ENCODE measurements at regions not wholly inside any gene's neighbourhood (a gene's known extent, or its start where the extent isn't known, plus 50 kb on each side); places are given as distances from the start of the nearest gene placed in this dataset.
"Not testable (repeated sequence)": the region's sequence is repeated elsewhere in the genome, so short reads cannot be mapped to it uniquely, and the experiment has no call there.

DNA sequence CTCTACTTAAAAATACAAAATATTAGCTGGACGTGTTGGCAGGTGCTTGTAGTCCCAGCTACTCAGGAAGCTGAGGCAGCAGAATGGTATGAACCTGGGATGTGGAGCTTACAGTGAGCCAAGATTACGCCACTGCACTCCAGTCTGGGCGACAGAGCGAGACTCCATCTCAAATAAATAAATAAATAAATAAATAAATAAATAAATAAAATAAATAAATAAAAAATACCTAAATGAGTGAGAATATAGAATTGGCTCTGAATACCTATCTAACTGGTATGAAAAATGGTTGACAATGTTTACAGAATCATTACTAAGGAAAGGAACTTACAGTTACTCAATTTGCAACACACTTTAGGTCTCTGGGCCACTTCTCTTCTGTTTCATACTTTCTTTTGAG, 389.6 kb upstream of the TECRL start:
- not testable (repeated sequence) for TF ChIP-seq POLR2A (IDR thresholded peaks at IDR 0.05)
- TF ChIP-seq, protein P1, sequence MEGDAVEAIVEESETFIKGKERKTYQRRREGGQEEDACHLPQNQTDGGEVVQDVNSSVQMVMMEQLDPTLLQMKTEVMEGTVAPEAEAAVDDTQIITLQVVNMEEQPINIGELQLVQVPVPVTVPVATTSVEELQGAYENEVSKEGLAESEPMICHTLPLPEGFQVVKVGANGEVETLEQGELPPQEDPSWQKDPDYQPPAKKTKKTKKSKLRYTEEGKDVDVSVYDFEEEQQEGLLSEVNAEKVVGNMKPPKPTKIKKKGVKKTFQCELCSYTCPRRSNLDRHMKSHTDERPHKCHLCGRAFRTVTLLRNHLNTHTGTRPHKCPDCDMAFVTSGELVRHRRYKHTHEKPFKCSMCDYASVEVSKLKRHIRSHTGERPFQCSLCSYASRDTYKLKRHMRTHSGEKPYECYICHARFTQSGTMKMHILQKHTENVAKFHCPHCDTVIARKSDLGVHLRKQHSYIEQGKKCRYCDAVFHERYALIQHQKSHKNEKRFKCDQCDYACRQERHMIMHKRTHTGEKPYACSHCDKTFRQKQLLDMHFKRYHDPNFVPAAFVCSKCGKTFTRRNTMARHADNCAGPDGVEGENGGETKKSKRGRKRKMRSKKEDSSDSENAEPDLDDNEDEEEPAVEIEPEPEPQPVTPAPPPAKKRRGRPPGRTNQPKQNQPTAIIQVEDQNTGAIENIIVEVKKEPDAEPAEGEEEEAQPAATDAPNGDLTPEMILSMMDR (IDR thresholded peaks at IDR 0.05), result not testable (repeated sequence)

Data from uterus (tissue), 2 donors.